NB4 (cell line): ENCODE measurements at regions not wholly inside any gene's neighbourhood (a gene's known extent, or its start where the extent isn't known, plus 50 kb on each side); places are given as distances from the start of the nearest gene placed in this dataset.

Experiments used
- MYC ChIP-seq: IDR thresholded peaks from 2 replicates; pipeline ENCODE4 v1.6.1; 2011; ENCODE audit warnings: low read depth, low read length
- POLR2A ChIP-seq: IDR thresholded peaks from 2 replicates; pipeline ENCODE4 v1.6.1; 2011; ENCODE audit warnings: mild to moderate bottlenecking; ENCODE audit not compliant: insufficient read length; ENCODE audit errors: extremely low read depth

DNA sequence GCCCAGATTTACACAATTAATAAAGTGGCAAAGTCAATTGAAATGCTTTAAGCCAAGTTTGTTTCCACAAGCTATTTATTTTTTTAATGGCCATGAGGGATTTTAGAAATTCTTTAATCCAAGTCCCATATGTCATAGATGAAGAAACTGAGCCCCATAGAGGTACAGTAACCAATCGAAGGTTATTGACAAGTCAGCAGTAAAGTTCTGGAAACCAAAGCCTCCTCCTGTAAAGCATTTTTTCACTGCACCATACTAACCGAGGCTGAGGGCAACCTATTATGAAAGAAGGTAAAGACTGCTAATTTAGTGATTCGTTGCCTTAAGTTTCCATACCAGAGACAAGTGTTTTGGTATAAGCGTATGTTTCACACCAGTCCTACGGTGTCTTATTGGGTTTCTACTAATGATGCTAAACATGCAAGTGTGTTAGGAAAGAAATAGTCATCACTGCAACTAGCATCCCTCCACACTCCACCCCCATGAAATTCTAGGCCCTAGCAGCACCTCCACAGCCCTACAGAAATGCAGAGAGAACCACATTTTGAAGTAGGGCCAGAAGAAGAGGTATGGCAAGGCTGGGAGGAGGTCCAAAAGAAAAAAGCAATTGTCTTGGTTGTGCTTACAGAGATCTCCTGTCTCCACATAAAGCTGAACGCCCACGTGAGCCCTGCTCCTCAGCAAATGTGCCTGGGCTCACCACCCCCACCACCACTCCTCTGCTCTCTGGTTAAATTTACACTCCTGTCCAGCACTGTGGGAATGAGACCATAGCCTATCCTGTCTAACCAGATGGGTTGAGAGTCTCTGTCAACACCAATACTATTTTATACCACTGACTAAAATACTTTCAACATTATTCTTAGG, 271.1 kb upstream of the G2E3 start:
- TF ChIP-seq MYC (no peak), POLR2A (no peak)
